ENCODE measurements at regions not wholly inside any gene's neighbourhood (a gene's known extent, or its start where the extent isn't known, plus 50 kb on each side); places are given as distances from the start of the nearest gene placed in this dataset.

GRCh38 chr6:40794586-40794985 lies 207.4 kb upstream of the LRFN2 start:
- TF ChIP-seq CTCF (conservative IDR thresholded peaks at IDR 0.05): no peak
- TF ChIP-seq EZH2 (IDR thresholded peaks at IDR 0.05; ENCODE audit: low read depth): no peak

Data from PC-9 (cell line).